Stomach (tissue), 4 donors: ENCODE measurements at regions not wholly inside any gene's neighbourhood (a gene's known extent, or its start where the extent isn't known, plus 50 kb on each side); places are given as distances from the start of the nearest gene placed in this dataset.

ENCODE experiments used
- EP300 ChIP-seq: sonication (generic); formaldehyde crosslinking; IDR thresholded peaks from one replicate; pipeline ENCODE4 v1.6.1; 2017; ENCODE audit warnings: antibody characterized with exemption
- POLR2A ChIP-seq, 4 donors: fragments of 450-650 bp; IDR thresholded peaks; one replicate each; pipeline ENCODE4 v1.6.1; 2016; ENCODE audit warnings: antibody characterized with exemption in 4 of 4, control low read depth in 2 of 4, mild to moderate bottlenecking in 1 of 4, moderate library complexity in 1 of 4
- POLR2AphosphoS5 ChIP-seq, 3 donors: sonication (generic); formaldehyde crosslinking; IDR thresholded peaks; one replicate each; pipeline ENCODE4 v1.6.1; 2016; ENCODE audit warnings: antibody characterized with exemption in 3 of 3
- TF ChIP-seq, protein P1 (sequence below), 7 experiments: fragments of 450-650 bp in 4 of 7; fragments of 200-600 bp in 3 of 7; sonication (generic) in 3 of 7; IDR thresholded peaks; one replicate each; pipeline ENCODE4 v1.5.1; 2016 to 2019; ENCODE audit warnings: antibody characterized with exemption in 7 of 7, control low read depth in 2 of 7, mild to moderate bottlenecking in 1 of 7

DNA sequence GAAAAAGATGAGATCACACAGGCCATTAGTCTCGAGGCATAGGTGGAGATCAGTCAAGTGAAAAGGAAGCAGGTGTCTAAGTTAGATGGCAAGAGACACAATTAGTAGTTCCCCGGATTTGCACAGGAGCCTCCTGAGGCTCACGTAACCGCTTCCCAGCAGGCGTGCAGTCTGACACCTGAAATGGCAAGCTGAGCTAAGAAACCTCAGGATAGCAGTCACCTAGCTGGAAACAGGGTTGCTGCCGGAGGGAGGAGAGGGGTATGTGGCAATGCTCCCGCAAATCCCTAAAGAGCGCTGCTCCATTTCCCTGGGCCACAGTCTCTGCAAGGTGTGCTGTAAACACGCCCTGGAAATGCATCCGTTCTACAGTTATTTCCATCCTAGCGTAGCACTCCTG is 1151.0 kb downstream of the DIAPH3 start:
- TF ChIP-seq, protein P1, sequence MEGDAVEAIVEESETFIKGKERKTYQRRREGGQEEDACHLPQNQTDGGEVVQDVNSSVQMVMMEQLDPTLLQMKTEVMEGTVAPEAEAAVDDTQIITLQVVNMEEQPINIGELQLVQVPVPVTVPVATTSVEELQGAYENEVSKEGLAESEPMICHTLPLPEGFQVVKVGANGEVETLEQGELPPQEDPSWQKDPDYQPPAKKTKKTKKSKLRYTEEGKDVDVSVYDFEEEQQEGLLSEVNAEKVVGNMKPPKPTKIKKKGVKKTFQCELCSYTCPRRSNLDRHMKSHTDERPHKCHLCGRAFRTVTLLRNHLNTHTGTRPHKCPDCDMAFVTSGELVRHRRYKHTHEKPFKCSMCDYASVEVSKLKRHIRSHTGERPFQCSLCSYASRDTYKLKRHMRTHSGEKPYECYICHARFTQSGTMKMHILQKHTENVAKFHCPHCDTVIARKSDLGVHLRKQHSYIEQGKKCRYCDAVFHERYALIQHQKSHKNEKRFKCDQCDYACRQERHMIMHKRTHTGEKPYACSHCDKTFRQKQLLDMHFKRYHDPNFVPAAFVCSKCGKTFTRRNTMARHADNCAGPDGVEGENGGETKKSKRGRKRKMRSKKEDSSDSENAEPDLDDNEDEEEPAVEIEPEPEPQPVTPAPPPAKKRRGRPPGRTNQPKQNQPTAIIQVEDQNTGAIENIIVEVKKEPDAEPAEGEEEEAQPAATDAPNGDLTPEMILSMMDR (IDR thresholded peaks at IDR 0.05) = no peak
- TF ChIP-seq EP300 (no peak), POLR2A (IDR thresholded peaks at IDR 0.05) (no peak), POLR2AphosphoS5 (IDR thresholded peaks at IDR 0.05) (no peak)
